Liver (tissue), 8 donors: ENCODE measurements at regions not wholly inside any gene's neighbourhood (a gene's known extent, or its start where the extent isn't known, plus 50 kb on each side); places are given as distances from the start of the nearest gene placed in this dataset.

ENCODE experiments used
- DNase-seq: peaks from one replicate; pipeline ENCODE4 v3.0.0-alpha.2; 2017; ENCODE audit warnings: low spot score
- H3K27ac ChIP-seq, 2 donors: one replicate each; pipeline ENCODE4 v1.7.0; 2013; ENCODE audit warnings: inconsistent platforms in 2 of 2, low read length in 2 of 2, control low read depth in 1 of 2, low read depth in 1 of 2, mild to moderate bottlenecking in 1 of 2
- H3K27me3 ChIP-seq, 4 donors: one replicate each; pipeline versions ENCODE4 v1.6.1 to v1.7.0; 2013; ENCODE audit warnings: low read length in 3 of 4, inconsistent platforms in 1 of 4, mild to moderate bottlenecking in 1 of 4, moderate library complexity in 1 of 4; ENCODE audit not compliant: control insufficient read depth in 4 of 4, insufficient read depth in 4 of 4
- H3K36me3 ChIP-seq, 4 donors: one replicate each; pipeline versions ENCODE4 v1.6.1 to v1.7.0; 2013; ENCODE audit warnings: low read length in 3 of 4, mild to moderate bottlenecking in 3 of 4, low read depth in 1 of 4, moderate library complexity in 1 of 4; ENCODE audit not compliant: control insufficient read depth in 4 of 4, insufficient read depth in 3 of 4
- H3K4me1 ChIP-seq, 4 donors: one replicate each; pipeline versions ENCODE4 v1.6.1 to v1.7.0; 2013; ENCODE audit warnings: low read length in 3 of 4, mild to moderate bottlenecking in 3 of 4, moderate library complexity in 1 of 4; ENCODE audit not compliant: control insufficient read depth in 4 of 4, insufficient read depth in 4 of 4
- H3K4me3 ChIP-seq, 3 donors: one replicate each; pipeline versions ENCODE4 v1.6.1 to v1.7.0; 2013; ENCODE audit warnings: low read length in 3 of 3, control low read depth in 1 of 3, low read depth in 1 of 3, mild to moderate bottlenecking in 1 of 3
- H3K9ac ChIP-seq, 2 donors: one replicate each; pipeline ENCODE4 v1.7.0; 2013; ENCODE audit warnings: low read length in 2 of 2, mild to moderate bottlenecking in 2 of 2, moderate library complexity in 2 of 2, control low read depth in 1 of 2, low read depth in 1 of 2
- H3K9me3 ChIP-seq, 4 donors: one replicate each; pipeline versions ENCODE4 v1.6.1 to v1.7.0; 2013; ENCODE audit warnings: low read length in 3 of 4; ENCODE audit not compliant: control insufficient read depth in 4 of 4
- ATF3 ChIP-seq: IDR thresholded peaks from 2 replicates; pipeline ENCODE4 v1.6.1; 2016; ENCODE audit warnings: antibody characterized with exemption
- CTCF ChIP-seq: fragments of 150-350 bp; IDR thresholded peaks from 2 replicates; pipeline ENCODE4 v1.5.1; 2017; ENCODE audit warnings: improper control_type of control experiment, low read depth, low read length; ENCODE audit not compliant: missing input control
- EGR1 ChIP-seq, 2 donors: IDR thresholded peaks; 2 replicates each; pipeline ENCODE4 v1.6.1; 2016 to 2018; ENCODE audit warnings: antibody characterized with exemption in 2 of 2, low read depth in 2 of 2
- FOXA1 ChIP-seq: IDR thresholded peaks from 2 replicates; pipeline ENCODE4 v1.6.1; 2016; ENCODE audit warnings: antibody characterized with exemption
- FOXA2 ChIP-seq: IDR thresholded peaks from 2 replicates; pipeline ENCODE4 v1.6.1; 2016; ENCODE audit warnings: antibody characterized with exemption
- GABPA ChIP-seq, 2 donors: IDR thresholded peaks in 1 of 2; conservative IDR thresholded peaks in 1 of 2; 2 replicates each; pipeline ENCODE4 v1.6.1; 2016; ENCODE audit warnings: antibody characterized with exemption in 2 of 2, mild to moderate bottlenecking in 1 of 2, moderate library complexity in 1 of 2
- HNF4G ChIP-seq: IDR thresholded peaks from 2 replicates; pipeline ENCODE4 v1.6.1; 2016; ENCODE audit warnings: antibody characterized with exemption
- MAX ChIP-seq: IDR thresholded peaks from 2 replicates; pipeline ENCODE4 v1.6.1; 2016; ENCODE audit warnings: antibody characterized with exemption
- NR2F2 ChIP-seq: IDR thresholded peaks from 2 replicates; pipeline ENCODE4 v1.6.1; 2016; ENCODE audit warnings: antibody characterized with exemption
- RAD21 ChIP-seq, 2 donors: IDR thresholded peaks; 2 replicates each; pipeline ENCODE4 v1.6.1; 2016; ENCODE audit warnings: antibody characterized with exemption in 2 of 2, mild to moderate bottlenecking in 2 of 2
- REST ChIP-seq: IDR thresholded peaks from 2 replicates; pipeline ENCODE4 v1.6.1; 2016; ENCODE audit warnings: antibody characterized with exemption, mild to moderate bottlenecking
- RXRA ChIP-seq, 2 donors: IDR thresholded peaks; 2 replicates each; pipeline ENCODE4 v1.6.1; 2017 to 2018; ENCODE audit warnings: antibody characterized with exemption in 2 of 2, mild to moderate bottlenecking in 1 of 2
- TAF1 ChIP-seq: conservative IDR thresholded peaks from 2 replicates; pipeline ENCODE4 v1.6.1; 2016; ENCODE audit warnings: antibody characterized with exemption, mild to moderate bottlenecking
- YY1 ChIP-seq: IDR thresholded peaks from 2 replicates; pipeline ENCODE4 v1.6.1; 2016; ENCODE audit warnings: antibody characterized with exemption, mild to moderate bottlenecking
- ZBTB33 ChIP-seq: IDR thresholded peaks from 2 replicates; pipeline ENCODE4 v1.6.1; 2016; ENCODE audit warnings: antibody characterized with exemption
- WGBS: extraction: QIAGEN DNeasy Blood & Tissue Kit; methylation state at CpG from one replicate; pipeline ENCODE4 v1.1.7; 2013; 5-methylcytosine and 5-hydroxymethylcytosine counted together
- donor health status: healthy.
- donor health status: healthy.
- donor health status: healthy.
- donor health status: healthy.
- donor health status: healthy.

- Histone ChIP-seq H3K27ac (no peak overlapping the region), H3K9me3 (no peaks in the 10 kb centered on the region), H3K9ac (no peak overlapping the region), H3K4me3 (no peak overlapping the region), H3K36me3 (no peaks in the 10 kb centered on the region), H3K4me1 (peaks cover 0 to 2% (median 0%) of the 10 kb centered on the region in 4 donors), H3K27me3 (no peaks in the 10 kb centered on the region)
- DNase-seq, result no peak
- TF ChIP-seq TAF1 (no peak), MAX (no peak), EGR1 (IDR thresholded peaks at IDR 0.05; ENCODE audit: low read depth in 2 of 2) (no peak), RXRA (IDR thresholded peaks at IDR 0.05) (no peak), GABPA (IDR thresholded peaks at IDR 0.05 in 1 of 2, conservative IDR thresholded peaks at IDR 0.05 in 1 of 2) (no peak), FOXA2 (no peak), FOXA1 (no peak), ATF3 (no peak), ZBTB33 (no peak), CTCF (no peak), HNF4G (no peak), NR2F2 (no peak)
- WGBS, result 77% methylated on average over 2 of the region's 2 CpGs
Observed at GRCh38 chr13:38590230-38590629, 96.6 kb upstream of the FREM2 start.

- H3K27me3 ChIP-seq, result no peaks in the 10 kb centered on the region
- 39% methylated on average over 6 of the region's 6 CpGs for WGBS
- peaks cover 0 to 2% (median 0%) of the 10 kb centered on the region in 4 donors for H3K4me1 ChIP-seq
- TF ChIP-seq RXRA (IDR thresholded peaks at IDR 0.05), result no peak
- TF ChIP-seq GABPA (IDR thresholded peaks at IDR 0.05 in 1 of 2, conservative IDR thresholded peaks at IDR 0.05 in 1 of 2), result no peak
- TF ChIP-seq RAD21 (IDR thresholded peaks at IDR 0.05), result no peak
- TF ChIP-seq YY1, result no peak
- TF ChIP-seq TAF1, result no peak
- no peak for TF ChIP-seq NR2F2
- no peak for TF ChIP-seq CTCF
- no peak for TF ChIP-seq HNF4G
- no peak for TF ChIP-seq FOXA1
- TF ChIP-seq ATF3, result no peak
- TF ChIP-seq EGR1 (IDR thresholded peaks at IDR 0.05; ENCODE audit: low read depth in 2 of 2), result no peak
- TF ChIP-seq ZBTB33, result no peak
- TF ChIP-seq REST, result no peak
- H3K9ac ChIP-seq, result no peak overlapping the region
- no peaks in the 10 kb centered on the region for H3K9me3 ChIP-seq
- no peaks in the 10 kb centered on the region for H3K36me3 ChIP-seq
- no peak overlapping the region for H3K4me3 ChIP-seq
- DNase-seq, result no peak
- H3K27ac ChIP-seq, result no peak overlapping the region
Observed at GRCh38 chr13:38590796-38591507, 95.9 kb upstream of the FREM2 start.
